NCI-H2029 (cell line): ENCODE measurements at regions not wholly inside any gene's neighbourhood (a gene's known extent, or its start where the extent isn't known, plus 50 kb on each side); places are given as distances from the start of the nearest gene placed in this dataset.

Source experiments
- DNase-seq: peaks from one replicate; lab custom pipeline; 2025; lab: John Stamatoyannopoulos, UW

DNA sequence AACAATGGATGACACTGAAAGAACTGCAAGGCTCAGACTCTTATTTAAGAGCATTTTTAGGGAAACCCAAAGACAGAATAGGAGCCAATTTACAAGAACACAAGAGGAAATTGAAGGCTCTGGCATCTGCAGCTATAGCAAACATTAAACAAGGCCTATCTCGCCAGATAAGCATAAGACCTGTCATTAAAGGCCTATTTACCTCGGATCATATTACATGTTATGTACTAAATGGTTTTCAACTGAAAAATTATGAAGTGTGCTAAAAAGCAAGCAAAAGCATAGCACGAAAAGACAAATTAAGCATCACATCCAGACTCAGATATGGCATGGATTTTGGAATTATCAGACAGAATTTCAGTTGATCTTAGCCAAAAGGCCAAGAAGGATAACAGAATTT lies 617.1 kb downstream of the SQOR start:
- DNase-seq = peak; percentile 67

GRCh38 chr15:46258056-46258455 lies 623.2 kb downstream of the SQOR start:
- DNase-seq = no peak

GRCh38 chr15:46260937-46261336 lies 626.1 kb downstream of the SQOR start:
- no peak for DNase-seq

DNA sequence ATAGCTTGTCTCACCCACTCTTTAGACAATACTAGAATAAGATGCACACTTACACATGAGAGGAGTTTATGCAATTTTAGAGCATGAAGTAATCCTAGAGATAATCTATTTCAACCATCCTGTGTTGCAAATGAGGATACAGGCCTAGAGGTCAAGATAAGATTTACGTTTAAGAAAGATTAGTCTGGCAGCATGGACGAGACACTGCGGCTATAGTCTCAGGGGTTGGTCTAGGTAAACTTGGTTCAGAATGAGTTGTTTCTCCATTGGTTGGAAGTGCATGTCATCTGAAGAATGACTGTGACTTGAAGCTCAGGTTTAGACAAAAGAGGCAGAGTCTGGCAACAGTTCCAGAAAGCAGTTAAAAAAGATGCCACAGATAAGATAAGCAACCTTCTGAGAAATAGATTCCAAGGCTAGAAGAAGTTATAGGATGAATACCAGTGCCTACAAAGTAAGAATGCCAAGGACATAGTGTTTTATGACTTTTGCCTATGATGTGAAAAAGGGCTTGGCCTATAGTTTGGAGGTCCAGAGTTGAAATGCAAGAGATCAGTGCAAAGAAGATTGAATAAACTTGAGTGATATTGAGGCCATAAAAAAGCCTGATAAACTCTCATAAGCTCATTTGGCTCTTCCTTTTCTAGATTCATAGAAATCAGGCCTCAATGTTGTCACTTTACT lies 631.0 kb downstream of the SQOR start:
- DNase-seq = no peak

DNA sequence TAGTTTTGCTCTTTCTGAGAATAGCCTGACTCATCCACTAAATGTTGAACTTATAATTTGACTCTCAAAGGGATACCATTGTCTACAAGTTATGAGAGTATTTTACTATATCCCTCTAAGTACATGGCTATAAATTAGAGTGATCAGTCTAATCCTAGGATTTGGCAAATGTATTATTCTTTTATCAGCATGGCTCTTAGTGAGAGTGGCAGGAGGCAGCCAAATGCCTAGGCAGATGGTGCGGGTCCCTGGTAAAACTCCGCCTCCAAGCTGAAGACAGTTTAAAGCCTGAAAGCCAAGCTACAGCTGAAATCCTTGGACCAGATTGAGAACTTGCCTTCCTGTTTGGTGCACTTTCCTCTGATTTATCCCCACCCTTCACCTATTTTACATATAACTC lies 631.8 kb downstream of the SQOR start:
- no peak for DNase-seq

DNA sequence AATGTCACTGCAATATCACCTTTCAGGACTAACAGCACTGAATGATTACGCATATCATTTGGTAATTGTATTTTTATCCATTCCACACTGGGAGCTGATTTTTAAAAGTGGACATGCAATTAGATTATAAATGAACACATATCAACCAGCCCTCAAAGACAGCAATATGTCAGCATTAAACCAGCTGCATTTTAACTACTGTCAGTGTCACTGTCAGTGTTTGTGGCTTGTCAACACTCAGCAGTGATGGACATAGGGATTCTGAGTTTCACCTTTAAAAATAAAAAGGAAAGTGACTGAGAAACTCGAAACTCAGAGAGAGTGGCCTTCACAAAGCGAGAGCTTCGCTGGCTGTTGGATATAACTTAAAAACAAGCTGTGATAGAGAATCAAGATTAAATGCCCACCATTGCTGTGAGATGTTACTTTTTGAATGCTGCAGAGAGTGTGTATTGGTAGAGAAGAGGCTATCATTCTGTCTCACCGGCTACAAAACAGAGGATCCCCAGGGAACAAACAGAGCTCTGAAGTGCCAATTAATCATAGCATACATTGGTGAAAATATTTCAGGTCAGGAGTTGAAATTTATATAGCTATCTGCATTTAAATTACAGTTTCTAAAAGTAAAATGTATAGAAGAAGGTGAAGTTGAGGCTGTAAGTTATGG lies 635.8 kb downstream of the SQOR start:
- no peak for DNase-seq

- DNase-seq = no peak
Measured at GRCh38 chr15:46275701-46276100, 640.9 kb downstream of the SQOR start.

DNA sequence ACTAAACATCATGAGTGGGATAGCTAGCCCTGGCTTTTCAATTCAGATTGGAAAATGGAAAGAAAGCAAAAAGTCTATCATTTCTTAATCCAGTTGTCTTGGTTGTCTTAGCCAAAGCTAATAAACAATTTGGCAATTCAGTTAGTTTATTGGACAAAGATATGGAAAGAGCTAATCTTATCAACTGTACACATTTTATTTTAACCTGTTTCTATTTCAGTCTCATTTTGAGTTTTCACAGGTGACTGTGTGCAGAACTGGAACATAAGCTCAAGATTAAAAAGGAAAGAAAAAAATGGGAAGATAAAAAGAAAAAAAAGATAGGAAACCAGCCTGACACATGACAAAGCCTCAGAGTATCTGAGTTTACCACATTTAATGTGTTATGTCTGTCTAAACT lies 642.6 kb downstream of the SQOR start:
- no peak for DNase-seq

GRCh38 chr15:46278062-46278461 lies 643.2 kb downstream of the SQOR start:
- DNase-seq = peak; percentile 14

DNA sequence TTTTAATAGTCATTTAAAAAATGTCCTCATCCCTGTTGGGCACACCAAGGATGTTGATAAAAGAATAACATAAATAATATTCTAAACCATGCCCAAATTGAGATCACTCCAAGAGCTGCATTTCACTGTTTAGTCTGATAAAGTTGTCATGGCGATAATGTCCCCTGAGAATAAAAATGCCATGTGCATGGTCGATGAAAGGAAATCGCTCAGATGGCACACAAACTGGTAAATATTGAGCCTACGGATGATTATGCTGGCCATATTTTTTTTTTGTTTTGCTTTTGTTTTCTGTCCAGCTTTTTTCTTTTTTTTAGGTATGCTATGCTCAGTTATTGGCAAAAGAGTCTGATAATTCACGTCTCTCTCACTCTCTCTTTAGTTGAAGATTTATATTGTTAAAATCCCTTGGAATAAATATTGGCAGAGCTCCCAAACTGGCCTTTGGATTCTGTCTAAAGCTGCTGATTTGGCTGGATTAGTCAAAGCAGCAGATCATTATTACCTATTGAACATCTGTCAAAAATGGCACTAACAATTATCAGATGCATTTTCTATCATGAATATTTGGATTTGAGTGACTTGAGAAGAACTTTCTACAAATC lies 643.8 kb downstream of the SQOR start:
- DNase-seq = peak; percentile 4

- DNase-seq = peak; percentile 26
Measured at GRCh38 chr15:46280762-46281542, 646.1 kb downstream of the SQOR start.

GRCh38 chr15:46293550-46293949 lies 658.7 kb downstream of the SQOR start:
- DNase-seq = no peak

- DNase-seq = no peak
Measured at GRCh38 chr15:46296002-46296401, 661.2 kb downstream of the SQOR start.

- no peak for DNase-seq
Measured at GRCh38 chr15:46296797-46297196, 662.0 kb downstream of the SQOR start.

GRCh38 chr15:46297766-46298165 lies 662.9 kb downstream of the SQOR start:
- DNase-seq = no peak

DNA sequence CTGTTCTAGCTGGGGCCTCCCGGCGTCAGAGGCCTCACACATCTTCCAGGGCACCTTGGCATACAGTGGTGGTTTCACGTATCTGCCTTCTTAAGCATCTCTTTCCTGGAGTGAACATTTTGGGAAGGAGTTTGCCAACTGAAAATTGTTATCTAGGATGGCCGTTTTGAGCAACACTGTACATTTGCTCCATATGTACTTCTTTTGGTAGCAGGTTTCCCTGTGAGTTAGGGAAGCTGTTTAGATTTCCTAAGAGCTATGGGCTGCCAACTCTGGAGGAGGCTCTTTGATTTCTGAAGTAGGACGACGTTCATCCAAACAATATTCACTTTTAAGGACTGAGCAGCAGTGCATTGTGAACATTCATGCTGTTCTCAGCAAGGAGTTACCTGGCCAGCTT lies 665.9 kb downstream of the SQOR start:
- peak; percentile 9 for DNase-seq

GRCh38 chr15:46301291-46301690 lies 666.5 kb downstream of the SQOR start:
- peak; percentile 27 for DNase-seq

DNA sequence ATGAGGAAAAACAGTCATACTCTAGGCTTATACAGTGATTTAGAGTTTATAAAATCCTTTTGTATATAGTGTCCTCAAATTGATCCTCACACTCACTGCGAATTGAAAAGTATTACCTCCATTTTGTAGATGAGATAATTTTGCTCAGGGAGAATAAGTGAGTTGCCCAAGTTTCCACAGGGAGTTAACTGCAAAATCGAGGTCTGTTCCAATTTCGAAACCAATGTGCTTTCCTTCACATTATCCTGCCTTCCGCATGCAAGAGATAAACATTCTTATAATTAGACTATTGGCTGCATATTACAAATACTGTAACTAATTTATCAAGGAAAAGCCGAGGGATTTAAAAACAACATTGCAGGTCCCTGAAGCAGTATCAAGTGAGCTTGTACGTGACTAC lies 667.0 kb downstream of the SQOR start:
- DNase-seq = no peak

GRCh38 chr15:46304321-46304720 lies 669.5 kb downstream of the SQOR start:
- no peak for DNase-seq

DNA sequence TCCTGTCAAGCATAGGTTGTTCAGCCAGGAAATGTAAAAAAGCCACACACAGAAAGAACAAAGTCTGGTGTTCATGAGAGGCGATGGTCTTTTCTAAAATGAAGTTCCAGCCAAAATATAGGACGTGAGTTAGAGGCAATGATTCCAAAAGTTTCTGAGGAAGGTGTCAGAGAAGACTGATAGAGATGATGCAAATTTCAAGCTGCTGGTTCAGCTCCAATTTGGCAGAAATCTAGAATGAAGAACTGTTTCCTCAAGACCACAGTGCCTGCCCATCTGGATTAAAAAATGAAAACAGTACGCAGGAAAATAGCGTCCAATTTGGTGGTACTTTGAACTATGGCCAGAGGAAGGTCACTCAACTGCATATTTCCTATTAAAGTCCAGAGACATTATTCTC lies 672.9 kb downstream of the SQOR start:
- no peak for DNase-seq

DNA sequence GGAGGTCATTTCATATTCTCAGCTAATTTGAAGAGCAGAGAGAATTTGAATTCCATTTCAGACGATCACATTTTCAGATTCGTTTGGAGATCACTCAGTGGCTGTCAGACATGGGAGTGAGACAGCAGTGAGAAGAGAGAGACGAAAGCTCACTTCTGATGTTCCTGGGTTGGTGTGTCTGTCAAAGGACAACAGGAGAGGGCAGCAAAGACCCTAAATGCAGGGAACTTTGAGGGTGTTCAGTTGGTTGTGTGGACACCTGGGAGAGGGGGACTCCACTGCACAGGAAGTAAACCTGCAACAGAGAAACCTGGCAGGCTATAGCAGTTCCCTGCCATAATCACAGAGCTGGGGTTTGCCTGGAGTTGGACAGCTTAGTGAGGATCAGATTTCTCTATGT lies 675.1 kb downstream of the SQOR start:
- DNase-seq = peak; percentile 16

DNA sequence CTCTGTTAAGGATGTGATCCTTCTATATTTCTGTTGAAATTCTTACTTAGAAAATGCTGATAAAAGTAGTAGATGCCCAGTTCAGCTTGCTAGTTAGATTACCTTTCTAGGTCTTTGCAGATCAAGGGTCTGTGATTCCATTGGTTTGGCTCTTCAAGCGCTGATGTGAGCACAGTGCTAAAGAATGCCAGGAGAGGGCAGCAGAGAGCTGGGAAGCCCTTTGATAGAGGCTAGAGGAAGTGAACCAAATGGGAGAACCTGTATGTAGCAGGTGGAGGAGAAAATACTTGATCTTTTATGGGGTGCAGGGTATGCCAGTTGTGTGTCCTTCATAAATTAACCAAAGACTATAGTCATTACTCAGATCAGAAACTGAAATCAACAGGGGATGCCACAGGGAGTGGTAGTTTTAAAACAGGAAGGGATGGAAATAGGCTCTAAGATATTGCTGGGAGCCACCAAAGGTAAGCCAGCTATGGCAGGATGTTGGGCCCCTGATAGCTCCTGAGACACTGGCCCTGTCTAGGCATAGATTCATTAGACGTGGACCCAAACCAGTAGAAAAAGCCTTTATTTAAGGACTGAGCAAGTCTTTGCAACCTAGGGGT lies 677.4 kb downstream of the SQOR start:
- peak; percentile 44 for DNase-seq
